K562 (cell line): ENCODE measurements at regions not wholly inside any gene's neighbourhood (a gene's known extent, or its start where the extent isn't known, plus 50 kb on each side); places are given as distances from the start of the nearest gene placed in this dataset.
A peak's percentile ranks its signal among the peaks of the same experiment; 100 is the strongest.

Experiments
- ARID1B ChIP-seq: fragments of 450-650 bp; IDR thresholded peaks from 2 replicates; pipeline ENCODE4 v1.6.1; 2016; ENCODE audit warnings: antibody characterized with exemption, mild to moderate bottlenecking, inconsistent platforms
- ASH1L ChIP-seq: fragments of 450-650 bp; IDR thresholded peaks from 2 replicates; pipeline ENCODE4 v1.6.1; 2018; ENCODE audit warnings: borderline replicate concordance, mild to moderate bottlenecking, low read depth; ENCODE audit not compliant: partially characterized antibody
- BRD9 ChIP-seq: fragments of 450-650 bp; IDR thresholded peaks from 2 replicates; pipeline ENCODE4 v1.6.1; 2018; ENCODE audit warnings: low read depth; ENCODE audit not compliant: partially characterized antibody
- ESRRB ChIP-seq: fragments of 250-450 bp; sonication (Bioruptor Pico); IDR thresholded peaks from 2 replicates; pipeline ENCODE4 v1.5.0; 2020; ENCODE audit warnings: mild to moderate bottlenecking, moderate library complexity, borderline replicate concordance
- FOXA3 ChIP-seq, 2 experiments: fragments of 450-650 bp in 1 of 2; sonication (generic) in 1 of 2; formaldehyde crosslinking; IDR thresholded peaks in 1 of 2; conservative IDR thresholded peaks in 1 of 2; 2 replicates each; pipeline versions ENCODE4 v1.4.0 to v1.8.0; 2020 to 2022; ENCODE audit warnings: mild to moderate bottlenecking in 2 of 2, missing genetic modification reagents in 1 of 2
- FOXJ2 ChIP-seq: fragments of 200-800 bp; sonication (Bioruptor generic); IDR thresholded peaks from 2 replicates; pipeline ENCODE4 v1.6.1; 2016; ENCODE audit warnings: missing genetic modification characterization, missing compliant biosample characterization
- GABPA ChIP-seq: fragments of 200-800 bp; sonication (Bioruptor generic); conservative IDR thresholded peaks from 2 replicates; pipeline ENCODE4 v1.6.1; 2016; ENCODE audit warnings: low read depth, missing genetic modification characterization, missing compliant biosample characterization
- HIVEP1 ChIP-seq: fragments of 250-450 bp; sonication (Bioruptor Pico); IDR thresholded peaks from 2 replicates; pipeline ENCODE4 v1.4.0; 2020; ENCODE audit warnings: mild to moderate bottlenecking
- HNRNPUL1 ChIP-seq: fragments of 200-400 bp; formaldehyde crosslinking; IDR thresholded peaks from 2 replicates; pipeline ENCODE4 v1.6.1; 2017; ENCODE audit warnings: low read length
- KHSRP ChIP-seq: fragments of 450-650 bp; IDR thresholded peaks from 2 replicates; pipeline ENCODE4 v1.6.1; 2017
- NFE2L1 ChIP-seq: fragments of 450-650 bp; IDR thresholded peaks from 2 replicates; pipeline ENCODE4 v1.6.1; 2016; ENCODE audit warnings: missing genetic modification characterization, low read depth, mild to moderate bottlenecking, missing compliant biosample characterization, moderate library complexity, borderline replicate concordance
- NR4A1 ChIP-seq, 2 experiments: fragments of 250-450 bp in 1 of 2; fragments of 450-650 bp in 1 of 2; sonication (Bioruptor Pico) in 1 of 2; IDR thresholded peaks; 2 replicates each; pipeline versions ENCODE4 v1.4.0 to v1.6.1; 2016 to 2020; ENCODE audit warnings: mild to moderate bottlenecking in 2 of 2, missing compliant biosample characterization in 1 of 2, missing genetic modification characterization in 1 of 2, moderate library complexity in 1 of 2
- POLR3G ChIP-seq: IDR thresholded peaks from 2 replicates; pipeline ENCODE4 v1.6.1; 2011; ENCODE audit not compliant: insufficient read length, insufficient replicate concordance; ENCODE audit errors: extremely low read depth
- RBM34 ChIP-seq: fragments of 200-400 bp; formaldehyde crosslinking; IDR thresholded peaks from 2 replicates; pipeline ENCODE4 v1.6.1; 2018; ENCODE audit warnings: low read length, borderline replicate concordance; ENCODE audit not compliant: insufficient read depth
- STAT5B ChIP-seq: fragments of 250-450 bp; sonication (Bioruptor Pico); IDR thresholded peaks from 2 replicates; pipeline ENCODE4 v1.8.0; 2021; ENCODE audit warnings: mild to moderate bottlenecking, inconsistent platforms
- TBL1XR1 ChIP-seq, 2 experiments: IDR thresholded peaks; 2 replicates each; pipeline ENCODE4 v1.6.1; 2012; ENCODE audit warnings: improper control_type of control experiment in 2 of 2, low read length in 2 of 2, mild to moderate bottlenecking in 1 of 2
- TEAD4 ChIP-seq, 2 experiments: sonication (generic) in 1 of 2; formaldehyde crosslinking in 1 of 2; IDR thresholded peaks; 2 replicates each; pipeline versions ENCODE4 v1.6.1 to v1.8.0; 2012 to 2022; ENCODE audit warnings: borderline replicate concordance in 1 of 2, inconsistent platforms in 1 of 2, low read length in 1 of 2, mild to moderate bottlenecking in 1 of 2, missing genetic modification reagents in 1 of 2
- XRCC5 ChIP-seq: fragments of 200-400 bp; formaldehyde crosslinking; IDR thresholded peaks from 2 replicates; pipeline ENCODE4 v1.6.1; 2017; ENCODE audit warnings: low read depth, mild to moderate bottlenecking, low read length
- ZFP36 ChIP-seq: fragments of 150-350 bp; IDR thresholded peaks from 2 replicates; pipeline ENCODE4 v1.6.1; 2018; ENCODE audit warnings: low read length, low read depth; ENCODE audit not compliant: partially characterized antibody
- ZNF436 ChIP-seq: fragments of 250-450, 450-650 bp; sonication (Bioruptor Pico); formaldehyde crosslinking; IDR thresholded peaks from 2 replicates; pipeline ENCODE4 v1.7.0; 2020; ENCODE audit warnings: mild to moderate bottlenecking
- ZNF589 ChIP-seq: fragments of 200-800 bp; sonication (Bioruptor generic); IDR thresholded peaks from 2 replicates; pipeline ENCODE4 v1.6.1; 2016; ENCODE audit warnings: low read depth, missing genetic modification characterization, missing compliant biosample characterization
- ZNF699 ChIP-seq: fragments of 250-450 bp; sonication (Bioruptor Pico); IDR thresholded peaks from 2 replicates; pipeline ENCODE4 v1.8.0; 2021; ENCODE audit warnings: mild to moderate bottlenecking, moderate library complexity; ENCODE audit not compliant: insufficient replicate concordance
- TF ChIP-seq, protein P1 (sequence below), 2 experiments: IDR thresholded peaks in 1 of 2; conservative IDR thresholded peaks in 1 of 2; 2 replicates each; pipeline ENCODE4 v1.6.1; 2016; ENCODE audit warnings: low read depth in 2 of 2, mild to moderate bottlenecking in 1 of 2, missing compliant biosample characterization in 1 of 2, missing genetic modification characterization in 1 of 2, moderate library complexity in 1 of 2

DNA sequence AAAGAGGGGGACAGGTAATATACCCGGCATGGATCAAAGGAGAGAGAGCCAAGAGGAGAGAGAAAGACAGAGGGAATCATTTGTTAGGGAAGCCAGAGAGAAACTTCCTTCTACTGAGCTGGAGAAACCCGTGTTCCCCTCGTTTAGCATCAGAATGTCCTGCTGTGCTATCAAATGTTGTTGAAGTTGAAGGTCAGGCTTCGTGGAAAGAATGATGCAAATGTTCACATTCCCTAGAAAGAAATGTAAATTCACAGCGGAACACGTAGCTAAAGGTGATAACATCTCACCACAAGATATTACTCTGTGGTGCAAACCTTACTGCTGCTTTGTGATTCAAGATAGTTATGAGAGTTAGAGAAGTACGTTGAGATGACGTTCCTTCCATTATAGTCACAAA lies 258.1 kb downstream of the LNPK start (continued):
- TF ChIP-seq POLR3G, result no peak
- TF ChIP-seq FOXA3 (CRISPR knock-in tag; conservative IDR thresholded peaks at IDR 0.05 in 1 of 2, IDR thresholded peaks at IDR 0.05 in 1 of 2), result no peak
- TF ChIP-seq ESRRB (CRISPR knock-in tag), result no peak
- TF ChIP-seq ZNF436 (CRISPR knock-in tag), result no peak
- no peak for TF ChIP-seq TBL1XR1 (IDR thresholded peaks at IDR 0.05; ENCODE audit: low read length in 2 of 2)
- no peak for TF ChIP-seq NFE2L1
- TF ChIP-seq RBM34, result no peak
- TF ChIP-seq ZNF699, result no peak
- no peak for TF ChIP-seq KHSRP
- TF ChIP-seq NR4A1 (CRISPR knock-in tag; IDR thresholded peaks at IDR 0.05), result no peak
- TF ChIP-seq NR4A1 (tag; IDR thresholded peaks at IDR 0.05), result no peak
- TF ChIP-seq HIVEP1 (CRISPR knock-in tag), result no peak
- TF ChIP-seq ARID1B, result peak; percentile 40; the same call in 1 of the 2 replicates
- TF ChIP-seq TEAD4 (IDR thresholded peaks at IDR 0.05; ENCODE audit: low read length), result peak; percentile 69; the same call in 1 of the 2 replicates
- TF ChIP-seq TEAD4 (CRISPR knock-in tag; IDR thresholded peaks at IDR 0.05; ENCODE audit: borderline replicate concordance), result no peak
- TF ChIP-seq ZNF589 (CRISPR knock-in tag), result 0 out of 2 replicates have a peak, but pooled peaks have one; percentile 64
- TF ChIP-seq FOXJ2 (tag), result no peak
- no peak for TF ChIP-seq ZFP36
- TF ChIP-seq XRCC5, result no peak
- no peak for TF ChIP-seq ASH1L
- TF ChIP-seq GABPA (tag), result 0 out of 2 replicates have a peak, but pooled peaks have one; percentile 29
- TF ChIP-seq, protein P1, sequence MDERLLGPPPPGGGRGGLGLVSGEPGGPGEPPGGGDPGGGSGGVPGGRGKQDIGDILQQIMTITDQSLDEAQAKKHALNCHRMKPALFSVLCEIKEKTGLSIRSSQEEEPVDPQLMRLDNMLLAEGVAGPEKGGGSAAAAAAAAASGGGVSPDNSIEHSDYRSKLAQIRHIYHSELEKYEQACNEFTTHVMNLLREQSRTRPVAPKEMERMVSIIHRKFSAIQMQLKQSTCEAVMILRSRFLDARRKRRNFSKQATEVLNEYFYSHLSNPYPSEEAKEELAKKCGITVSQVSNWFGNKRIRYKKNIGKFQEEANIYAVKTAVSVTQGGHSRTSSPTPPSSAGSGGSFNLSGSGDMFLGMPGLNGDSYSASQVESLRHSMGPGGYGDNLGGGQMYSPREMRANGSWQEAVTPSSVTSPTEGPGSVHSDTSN (CRISPR knock-in tag; IDR thresholded peaks at IDR 0.05; ENCODE audit: low read depth), result no peak
- TF ChIP-seq, protein P1 (tag; conservative IDR thresholded peaks at IDR 0.05; ENCODE audit: low read depth), result no peak
- no peak for TF ChIP-seq STAT5B (CRISPR knock-in tag)
- no peak for TF ChIP-seq HNRNPUL1
- TF ChIP-seq BRD9, result no peak
